ENCODE measurements at regions not wholly inside any gene's neighbourhood (a gene's known extent, or its start where the extent isn't known, plus 50 kb on each side); places are given as distances from the start of the nearest gene placed in this dataset.

DNA sequence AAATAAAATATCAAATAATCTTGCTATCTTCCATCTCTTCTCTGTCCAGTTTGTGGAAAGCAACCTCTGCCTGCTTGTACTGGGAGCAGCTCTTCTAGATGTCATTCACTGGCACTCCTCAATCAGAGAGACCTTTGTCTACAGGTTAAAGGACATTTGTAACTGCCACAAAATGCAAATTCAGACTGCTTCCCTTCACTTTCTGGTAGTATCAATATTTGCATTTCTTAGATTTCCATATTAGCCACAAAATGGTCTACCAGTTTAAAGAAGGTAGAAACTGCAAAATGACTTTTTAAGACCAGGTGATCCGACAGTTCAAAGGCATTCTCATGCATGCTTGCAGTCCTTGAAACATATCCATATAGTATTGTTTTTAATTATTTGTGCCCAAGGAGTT lies 51.7 kb upstream of the RCN1 start:
- no peak for DNase-seq (ENCODE audit: low spot score)
- intact Hi-C loops (cut with DNase I) = no loop called here

DNA sequence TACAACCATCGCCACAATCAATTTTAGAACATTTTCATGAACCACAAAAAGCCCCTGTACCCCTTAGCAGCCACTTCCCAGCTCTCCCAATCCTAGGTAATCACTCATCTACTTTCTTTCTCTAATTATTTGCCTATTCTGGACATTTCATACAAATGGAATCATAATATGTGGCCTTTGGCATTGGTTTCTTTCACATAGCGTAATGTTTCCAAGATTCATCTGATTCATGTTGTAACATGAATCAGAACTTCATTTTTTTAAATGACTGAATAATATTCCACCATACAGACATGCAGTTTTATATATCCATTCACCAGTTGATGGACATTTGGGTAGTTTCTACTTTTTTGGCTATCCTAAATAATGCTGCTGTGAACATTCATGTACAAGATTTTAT lies 56.2 kb upstream of the RCN1 start:
- intact Hi-C loops (cut with DNase I) = no loop called here
- DNase-seq (ENCODE audit: low spot score) = no peak

DNA sequence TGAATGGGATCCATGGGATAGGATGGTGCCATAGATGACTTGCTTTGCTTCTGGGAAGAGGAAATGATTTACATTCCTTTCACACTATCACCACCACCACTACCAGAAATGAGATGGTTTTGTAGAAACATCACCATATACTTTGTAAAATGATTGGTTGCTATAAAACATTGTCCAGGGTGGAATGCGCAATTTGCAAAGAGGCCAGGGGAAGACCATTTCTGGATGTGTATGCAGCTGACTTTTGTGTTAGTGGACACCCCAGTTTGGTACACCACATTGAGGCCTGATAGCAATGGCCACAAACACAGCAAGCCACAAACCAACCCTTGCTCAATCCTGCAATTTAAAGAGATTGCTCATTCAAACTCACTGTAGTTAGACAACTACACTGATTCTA lies 56.7 kb upstream of the RCN1 start:
- DNase-seq (ENCODE audit: low spot score) = no peak
- intact Hi-C loops (cut with DNase I) = no loop called here

DNA sequence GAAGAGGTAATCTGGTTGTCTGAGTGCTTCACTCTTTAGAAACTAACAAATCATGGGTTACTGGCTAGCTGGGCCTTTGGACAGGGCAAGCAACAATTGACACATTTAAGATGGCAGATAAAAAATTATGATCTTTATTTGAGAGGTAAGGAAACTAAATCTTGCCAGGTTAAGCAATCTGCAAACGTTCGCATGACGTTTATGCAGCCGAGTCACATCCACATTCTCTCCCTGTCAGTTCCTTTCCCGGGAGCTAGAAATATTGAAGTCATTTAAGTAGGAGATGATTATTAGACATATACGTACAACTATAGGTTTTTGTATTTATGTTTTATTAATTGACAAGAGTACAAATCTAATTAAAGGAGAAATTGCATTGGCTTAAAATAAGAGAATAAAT lies 57.4 kb upstream of the RCN1 start:
- intact Hi-C loops (cut with DNase I) = no loop called here
- DNase-seq (ENCODE audit: low spot score) = no peak

GRCh38 chr11:32033067-32033466 lies 57.8 kb upstream of the RCN1 start:
- intact Hi-C loops (cut with DNase I) = no loop called here
- DNase-seq (ENCODE audit: low spot score) = no peak

- intact Hi-C loops (cut with DNase I) = no loop called here
- no peak for DNase-seq (ENCODE audit: low spot score)
Observed at GRCh38 chr11:32032478-32032877, 58.4 kb upstream of the RCN1 start.

DNA sequence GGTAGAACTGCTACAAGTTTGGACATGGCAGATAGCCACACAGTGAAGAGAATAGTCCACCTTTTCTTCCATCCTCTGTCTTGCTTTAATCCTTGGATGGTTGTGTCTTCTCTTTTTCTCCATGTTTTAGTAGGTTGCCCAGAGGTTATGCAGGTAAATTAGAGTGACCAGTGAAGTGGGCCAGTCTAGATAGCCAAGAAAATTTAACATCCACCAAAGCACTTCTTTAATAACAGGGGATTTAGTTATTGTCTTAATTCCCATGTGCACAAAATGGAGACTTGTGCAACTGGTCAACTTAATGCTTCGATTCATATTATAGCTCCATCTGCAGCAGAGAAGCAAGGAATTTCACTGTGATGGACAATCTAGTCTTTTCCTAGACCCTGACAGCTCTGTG lies 58.8 kb upstream of the RCN1 start:
- intact Hi-C loops (cut with DNase I) = no loop called here
- DNase-seq (ENCODE audit: low spot score) = no peak

- no peak for DNase-seq (ENCODE audit: low spot score)
- intact Hi-C loops (cut with DNase I) = no loop called here
Observed at GRCh38 chr11:32030875-32031503, 59.9 kb upstream of the RCN1 start.

DNA sequence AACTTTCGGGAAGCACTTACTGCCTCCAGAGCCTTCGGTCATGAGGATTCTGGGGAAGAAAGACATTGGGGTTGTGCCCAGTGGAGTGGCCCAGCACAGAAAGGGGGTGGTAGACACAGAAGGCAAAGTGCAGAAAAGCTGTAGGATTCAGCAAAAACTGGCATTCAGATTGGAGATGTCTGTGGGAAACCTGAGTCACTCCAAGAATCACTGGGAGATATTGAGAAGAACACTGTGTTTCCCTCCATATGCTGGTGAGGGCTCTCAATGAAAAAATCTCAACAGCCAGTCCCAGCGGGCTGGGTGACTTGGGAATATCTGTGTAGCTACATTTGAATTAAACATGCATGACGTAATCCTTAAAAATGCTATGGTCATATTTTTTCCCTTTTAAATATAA lies 61.2 kb upstream of the RCN1 start:
- intact Hi-C loops (cut with DNase I) = no loop called here
- no peak for DNase-seq (ENCODE audit: low spot score)

DNA sequence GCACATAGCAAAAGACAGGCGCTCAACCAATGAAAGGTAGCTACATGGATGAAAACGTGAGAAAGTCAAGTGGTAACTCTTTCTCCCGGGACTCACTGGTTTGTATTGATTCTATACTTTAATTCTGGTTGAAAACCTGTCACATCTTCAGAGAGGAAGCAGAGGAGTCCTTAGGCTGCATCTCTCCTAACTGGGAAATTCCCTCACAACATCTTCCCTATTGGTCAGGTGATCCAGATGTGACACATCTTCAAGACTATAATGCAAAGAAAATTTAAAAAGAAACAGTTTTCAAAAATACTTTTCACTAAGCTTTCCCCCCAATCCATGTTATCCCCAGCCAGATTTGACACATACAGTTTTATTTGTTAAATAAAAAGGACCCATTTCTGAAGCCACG lies 62.7 kb upstream of the RCN1 start:
- DNase-seq (ENCODE audit: low spot score) = no peak
- intact Hi-C loops (cut with DNase I) = no loop called here

- no peak for DNase-seq (ENCODE audit: low spot score)
- intact Hi-C loops (cut with DNase I) = no loop called here
Observed at GRCh38 chr11:32026766-32027165, 64.1 kb upstream of the RCN1 start.

GRCh38 chr11:32024948-32025347 lies 65.9 kb upstream of the RCN1 start:
- DNase-seq (ENCODE audit: low spot score) = no peak
- intact Hi-C loops (cut with DNase I) = no loop called here

DNA sequence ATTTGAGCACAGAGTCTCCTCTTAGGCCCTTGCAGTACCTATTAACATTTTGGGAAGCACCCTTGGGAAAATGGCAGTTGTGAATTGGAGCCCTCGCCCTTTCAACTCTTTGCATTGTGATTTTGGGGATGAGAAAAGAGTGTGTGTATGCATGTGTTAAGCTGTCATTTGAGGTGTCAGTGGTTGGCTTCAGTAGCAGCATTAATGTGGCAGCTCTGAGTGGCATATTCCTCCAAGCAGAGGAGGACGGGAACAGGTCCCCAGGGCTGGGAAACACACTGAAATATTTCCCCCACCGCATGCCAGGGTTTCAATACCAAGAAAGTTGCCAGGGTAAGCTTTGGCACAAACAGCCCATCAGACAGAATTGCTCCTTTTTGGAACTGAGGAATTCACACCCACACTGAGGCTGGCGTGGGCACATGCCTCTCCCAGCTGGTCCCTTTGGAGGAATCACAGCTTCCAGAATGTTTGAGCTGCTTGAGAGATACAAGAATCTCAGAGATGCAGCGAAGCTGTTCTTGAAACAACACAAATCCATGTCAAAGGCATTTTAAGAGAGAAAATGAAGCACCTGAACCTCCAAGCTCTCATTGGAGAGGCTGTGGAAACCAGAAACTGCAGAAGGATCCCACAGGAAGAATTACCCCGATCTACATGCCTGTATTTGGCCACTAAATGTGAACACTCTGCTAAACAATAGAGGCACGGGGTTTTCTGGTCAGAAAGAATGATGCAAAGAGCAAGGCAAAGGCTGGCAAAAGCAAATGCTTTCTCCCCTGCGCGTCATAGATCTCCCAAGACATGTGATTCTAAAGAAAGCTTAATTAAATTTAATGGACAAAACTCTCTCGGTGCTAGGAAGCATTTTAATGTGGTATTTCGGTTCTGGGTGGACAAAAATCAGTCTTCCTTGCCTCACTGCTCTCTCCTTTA lies 67.2 kb upstream of the RCN1 start:
- no peak for DNase-seq (ENCODE audit: low spot score)
- intact Hi-C loops (cut with DNase I) = no loop called here

DNA sequence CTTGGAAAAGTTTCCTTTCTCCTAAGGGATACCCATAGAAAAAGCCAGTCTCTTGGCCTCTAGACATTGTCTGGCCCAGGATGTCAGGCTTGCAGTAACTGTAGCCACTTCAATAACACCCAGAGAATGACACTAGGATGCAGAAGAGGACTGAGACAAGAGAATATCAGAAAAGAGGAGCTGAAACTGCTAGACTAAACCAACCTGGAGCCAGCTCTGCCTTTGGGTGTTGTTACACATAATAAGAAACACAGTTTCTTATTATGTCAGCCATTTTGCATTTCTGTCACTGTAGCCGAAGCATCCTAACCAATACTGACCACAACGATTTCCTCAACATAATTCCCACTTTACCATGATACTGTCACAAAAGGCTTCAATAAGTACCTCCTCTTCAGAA lies 72.2 kb upstream of the RCN1 start:
- no peak for DNase-seq (ENCODE audit: low spot score)
- intact Hi-C loops (cut with DNase I) = no loop called here

- no peak for DNase-seq (ENCODE audit: low spot score)
- intact Hi-C loops (cut with DNase I) = no loop called here
Observed at GRCh38 chr11:32016111-32016510, 74.8 kb upstream of the RCN1 start.

- intact Hi-C loops (cut with DNase I) = no loop called here
- no peak for DNase-seq (ENCODE audit: low spot score)
Observed at GRCh38 chr11:32015427-32015826, 75.4 kb upstream of the RCN1 start.

GRCh38 chr11:32013603-32014002 lies 77.3 kb upstream of the RCN1 start:
- intact Hi-C loops (cut with DNase I) = no loop called here
- DNase-seq (ENCODE audit: low spot score) = no peak

GRCh38 chr11:32012049-32012448 lies 78.8 kb upstream of the RCN1 start:
- intact Hi-C loops (cut with DNase I) = no loop called here
- DNase-seq (ENCODE audit: low spot score) = no peak

GRCh38 chr11:32008880-32009551 lies 81.9 kb upstream of the RCN1 start:
- intact Hi-C loops (cut with DNase I) = no loop called here
- DNase-seq (ENCODE audit: low spot score) = no peak

GRCh38 chr11:32006799-32007388 lies 84.0 kb upstream of the RCN1 start:
- no peak for DNase-seq (ENCODE audit: low spot score)
- intact Hi-C loops (cut with DNase I) = no loop called here
